ENCODE measurements at regions not wholly inside any gene's neighbourhood (a gene's known extent, or its start where the extent isn't known, plus 50 kb on each side); places are given as distances from the start of the nearest gene placed in this dataset.

DNA sequence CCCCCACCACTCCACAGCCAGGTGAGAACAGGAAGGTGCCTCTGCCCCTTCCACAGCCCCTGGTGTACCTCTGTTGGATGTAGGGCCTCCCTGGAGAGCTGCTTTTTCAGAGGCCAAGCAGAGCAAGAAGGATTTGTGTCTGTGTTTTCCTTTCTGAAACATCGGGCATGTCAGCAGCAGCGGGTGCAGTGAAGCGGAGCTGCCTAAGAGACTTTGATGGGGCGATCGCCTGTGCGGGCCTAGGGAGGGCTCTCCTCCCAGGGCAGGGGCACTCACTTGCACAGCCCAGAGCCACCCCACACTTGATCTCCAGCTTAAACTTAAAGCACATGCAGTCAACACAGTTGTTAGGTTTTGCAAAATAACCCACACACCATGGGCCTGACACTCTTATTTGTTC is 324.7 kb downstream of the ACTR3B start:
- TF ChIP-seq, protein P1, sequence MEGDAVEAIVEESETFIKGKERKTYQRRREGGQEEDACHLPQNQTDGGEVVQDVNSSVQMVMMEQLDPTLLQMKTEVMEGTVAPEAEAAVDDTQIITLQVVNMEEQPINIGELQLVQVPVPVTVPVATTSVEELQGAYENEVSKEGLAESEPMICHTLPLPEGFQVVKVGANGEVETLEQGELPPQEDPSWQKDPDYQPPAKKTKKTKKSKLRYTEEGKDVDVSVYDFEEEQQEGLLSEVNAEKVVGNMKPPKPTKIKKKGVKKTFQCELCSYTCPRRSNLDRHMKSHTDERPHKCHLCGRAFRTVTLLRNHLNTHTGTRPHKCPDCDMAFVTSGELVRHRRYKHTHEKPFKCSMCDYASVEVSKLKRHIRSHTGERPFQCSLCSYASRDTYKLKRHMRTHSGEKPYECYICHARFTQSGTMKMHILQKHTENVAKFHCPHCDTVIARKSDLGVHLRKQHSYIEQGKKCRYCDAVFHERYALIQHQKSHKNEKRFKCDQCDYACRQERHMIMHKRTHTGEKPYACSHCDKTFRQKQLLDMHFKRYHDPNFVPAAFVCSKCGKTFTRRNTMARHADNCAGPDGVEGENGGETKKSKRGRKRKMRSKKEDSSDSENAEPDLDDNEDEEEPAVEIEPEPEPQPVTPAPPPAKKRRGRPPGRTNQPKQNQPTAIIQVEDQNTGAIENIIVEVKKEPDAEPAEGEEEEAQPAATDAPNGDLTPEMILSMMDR (IDR thresholded peaks at IDR 0.05 in 4 of 5, conservative IDR thresholded peaks at IDR 0.05 in 1 of 5) = no peak
- TF ChIP-seq POLR2A (IDR thresholded peaks at IDR 0.05) = no peak
- H3K27ac ChIP-seq = no peak overlapping the region
- no peak for ATAC-seq
- H3K27me3 ChIP-seq = no peaks in the 10 kb centered on the region
- H3K4me3 ChIP-seq = no peak overlapping the region
- intact Hi-C loops (cut with DNase I; ENCODE audit: low total_unique reads) = no loop called here
- no peaks in the 10 kb centered on the region for H3K36me3 ChIP-seq
- no peak for DNase-seq
- H3K9me3 ChIP-seq = no peaks in the 10 kb centered on the region
- in situ Hi-C loops (cut with MboI; ENCODE audit: low sequenced_read_pairs in 4 of 4) = no loop called here
- no peaks in the 10 kb centered on the region for H3K4me1 ChIP-seq

DNA sequence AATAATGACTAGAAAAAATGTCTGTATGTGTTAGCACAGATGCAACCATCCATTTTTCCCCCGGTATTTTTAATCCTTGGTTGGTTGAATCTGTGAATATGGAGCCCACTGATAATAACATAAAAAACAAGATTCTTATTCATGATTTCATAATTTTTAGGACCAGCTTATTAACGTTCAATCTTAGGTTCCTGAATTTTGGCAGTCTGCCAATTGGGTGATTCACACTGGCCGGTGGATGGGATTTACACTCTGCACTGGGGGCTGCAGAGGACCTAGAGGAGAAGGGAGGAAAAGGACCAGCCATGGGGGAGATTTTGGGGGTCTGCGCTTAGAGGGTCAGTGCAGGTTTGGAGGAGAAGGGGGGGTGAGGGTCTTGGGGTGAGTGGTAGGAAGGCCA is 327.9 kb downstream of the ACTR3B start:
- Histone ChIP-seq H3K27ac (no peak overlapping the region), H3K36me3 (no peaks in the 10 kb centered on the region), H3K4me1 (no peaks in the 10 kb centered on the region), H3K27me3 (no peaks in the 10 kb centered on the region), H3K9me3 (no peaks in the 10 kb centered on the region), H3K4me3 (no peak overlapping the region)
- DNase-seq (no peak), ATAC-seq (no peak)
- in situ Hi-C loops (cut with MboI; ENCODE audit: low sequenced_read_pairs in 4 of 4) = no loop called here
- intact Hi-C loops (cut with DNase I; ENCODE audit: low total_unique reads) = no loop called here
- TF ChIP-seq POLR2A (IDR thresholded peaks at IDR 0.05) = no peak
- TF ChIP-seq, protein P1 (IDR thresholded peaks at IDR 0.05 in 4 of 5, conservative IDR thresholded peaks at IDR 0.05 in 1 of 5) = no peak

DNA sequence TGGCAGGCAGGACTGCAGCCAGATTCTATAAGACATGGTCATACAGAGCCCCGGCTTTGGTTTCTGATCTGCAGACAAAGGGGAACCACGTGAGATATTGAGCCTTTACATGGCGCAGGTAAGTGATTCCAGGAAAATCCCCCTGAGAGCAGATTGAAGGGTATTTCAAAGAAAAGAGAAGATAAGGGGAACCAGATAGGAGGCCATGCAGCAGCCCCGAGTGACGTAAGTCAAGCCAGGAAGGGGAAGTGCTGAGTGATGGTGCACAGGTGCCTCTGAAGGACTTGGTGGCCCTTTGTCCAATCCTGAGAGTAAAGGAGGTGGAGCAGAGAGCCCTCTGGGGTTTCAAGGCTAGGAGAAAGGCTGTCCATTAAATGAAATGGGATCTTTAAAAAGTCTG is 329.0 kb downstream of the ACTR3B start:
- H3K27me3 ChIP-seq = no peaks in the 10 kb centered on the region
- no peaks in the 10 kb centered on the region for H3K9me3 ChIP-seq
- TF ChIP-seq POLR2A (IDR thresholded peaks at IDR 0.05) = no peak
- TF ChIP-seq, protein P1 (IDR thresholded peaks at IDR 0.05 in 4 of 5, conservative IDR thresholded peaks at IDR 0.05 in 1 of 5) = no peak
- in situ Hi-C loops (cut with MboI; ENCODE audit: low sequenced_read_pairs in 4 of 4) = no loop called here
- H3K4me1 ChIP-seq = no peaks in the 10 kb centered on the region
- ATAC-seq (no peak), DNase-seq (no peak)
- no peak overlapping the region for H3K4me3 ChIP-seq
- H3K36me3 ChIP-seq = no peaks in the 10 kb centered on the region
- no peak overlapping the region for H3K27ac ChIP-seq
- intact Hi-C loops (cut with DNase I; ENCODE audit: low total_unique reads) = no loop called here

DNA sequence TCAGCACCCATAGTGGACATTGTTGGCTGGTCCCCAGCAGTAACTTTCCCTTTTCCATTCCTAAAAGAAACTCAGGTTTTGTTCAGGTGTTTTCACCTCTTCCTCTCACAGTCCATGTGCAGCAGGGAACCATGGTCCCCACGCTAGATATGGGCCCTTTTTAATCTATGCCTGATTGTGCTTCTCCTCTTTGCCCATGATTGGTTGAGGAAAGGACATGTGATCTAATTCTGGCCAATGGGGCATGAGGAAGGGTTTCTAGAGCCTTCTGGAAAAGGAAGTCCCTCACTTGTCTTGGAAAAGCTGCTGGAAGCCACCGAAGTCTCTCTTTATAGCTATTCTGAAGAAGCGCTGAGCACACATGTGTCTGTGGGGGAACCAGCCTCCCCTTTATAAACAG is 330.7 kb downstream of the ACTR3B start:
- no peak for ATAC-seq
- Histone ChIP-seq H3K4me3 (no peak overlapping the region), H3K27ac (no peak overlapping the region), H3K27me3 (no peaks in the 10 kb centered on the region), H3K9me3 (no peaks in the 10 kb centered on the region), H3K4me1 (no peaks in the 10 kb centered on the region), H3K36me3 (no peaks in the 10 kb centered on the region)
- DNase-seq = no peak
- in situ Hi-C loops (cut with MboI; ENCODE audit: low sequenced_read_pairs in 4 of 4) (no loop called here), intact Hi-C loops (cut with DNase I; ENCODE audit: low total_unique reads) (no loop called here)
- TF ChIP-seq, protein P1 (IDR thresholded peaks at IDR 0.05 in 4 of 5, conservative IDR thresholded peaks at IDR 0.05 in 1 of 5) = no peak
- TF ChIP-seq POLR2A (IDR thresholded peaks at IDR 0.05) = no peak

DNA sequence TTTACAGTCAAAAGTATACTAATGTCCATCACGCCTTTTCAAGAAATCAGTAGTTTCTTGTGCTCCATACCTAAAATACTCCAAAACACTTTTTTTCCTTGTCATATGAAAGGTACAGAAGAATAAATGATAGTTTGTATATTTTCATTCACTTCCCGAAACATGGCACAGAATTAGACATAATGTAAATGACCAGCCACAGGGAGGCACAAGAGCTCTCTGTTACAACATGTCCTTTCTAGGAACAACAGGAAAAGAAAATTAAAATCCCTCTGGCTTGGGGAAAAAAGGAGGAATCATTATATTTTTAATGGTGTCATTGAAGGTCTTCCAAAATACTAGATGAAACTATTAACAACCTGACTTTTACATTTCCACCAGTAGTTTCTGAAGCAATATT is 331.2 kb downstream of the ACTR3B start:
- Histone ChIP-seq H3K27me3 (no peaks in the 10 kb centered on the region), H3K4me3 (no peak overlapping the region), H3K36me3 (no peaks in the 10 kb centered on the region), H3K9me3 (no peaks in the 10 kb centered on the region), H3K27ac (no peak overlapping the region), H3K4me1 (no peaks in the 10 kb centered on the region)
- ATAC-seq (no peak), DNase-seq (no peak)
- in situ Hi-C loops (cut with MboI; ENCODE audit: low sequenced_read_pairs in 4 of 4) (no loop called here), intact Hi-C loops (cut with DNase I; ENCODE audit: low total_unique reads) (no loop called here)
- no peak for TF ChIP-seq POLR2A (IDR thresholded peaks at IDR 0.05)
- TF ChIP-seq, protein P1 (IDR thresholded peaks at IDR 0.05 in 4 of 5, conservative IDR thresholded peaks at IDR 0.05 in 1 of 5) = no peak

Data from gastrocnemius medialis (tissue), 4 donors.